C4-2B (cell line): ENCODE measurements at regions not wholly inside any gene's neighbourhood (a gene's known extent, or its start where the extent isn't known, plus 50 kb on each side); places are given as distances from the start of the nearest gene placed in this dataset.
"Not testable (repeated sequence)": the region's sequence is repeated elsewhere in the genome, so short reads cannot be mapped to it uniquely, and the experiment has no call there.

Experiments
- H3K27ac ChIP-seq: fragments of 450-650 bp; 2 replicates; pipeline ENCODE4 v1.5.1; 2017
- CTCF ChIP-seq: fragments of 450-650 bp; conservative IDR thresholded peaks from 2 replicates; pipeline ENCODE4 v1.5.1; 2017; ENCODE audit warnings: mild to moderate bottlenecking
- ZFX ChIP-seq: fragments of 450-650 bp; IDR thresholded peaks from 2 replicates; pipeline ENCODE4 v1.6.1; 2017

GRCh38 chr22:49674479-49675050 is 153.1 kb downstream of the BRD1 start:
- H3K27ac ChIP-seq: no peak overlapping the region
- TF ChIP-seq CTCF (no peak), ZFX (no peak)

GRCh38 chr22:49673048-49673447 is 154.6 kb downstream of the BRD1 start:
- TF ChIP-seq CTCF: no peak
- no peak for TF ChIP-seq ZFX
- H3K27ac ChIP-seq: no peak overlapping the region

- TF ChIP-seq CTCF (no peak), ZFX (no peak)
- H3K27ac ChIP-seq: no peak overlapping the region
Measured at GRCh38 chr22:49672014-49672516, 155.6 kb downstream of the BRD1 start.

GRCh38 chr22:49671331-49672013 is 156.2 kb downstream of the BRD1 start:
- TF ChIP-seq CTCF (no peak), ZFX (no peak)
- no peak overlapping the region for H3K27ac ChIP-seq

- TF ChIP-seq ZFX: no peak
- TF ChIP-seq CTCF: no peak
- H3K27ac ChIP-seq: no peak overlapping the region
Measured at GRCh38 chr22:49670456-49671330, 157.0 kb downstream of the BRD1 start.

- H3K27ac ChIP-seq: not testable (repeated sequence)
Measured at GRCh38 chr22:49669969-49670455, 157.7 kb downstream of the BRD1 start.

GRCh38 chr22:49669427-49669968 is 158.2 kb downstream of the BRD1 start:
- H3K27ac ChIP-seq: not testable (repeated sequence)

GRCh38 chr22:49668402-49668801 is 159.3 kb downstream of the BRD1 start:
- TF ChIP-seq ZFX: no peak
- no peak for TF ChIP-seq CTCF
- H3K27ac ChIP-seq: no peak overlapping the region
